Uterus (tissue), 3 donors: ENCODE measurements at regions not wholly inside any gene's neighbourhood (a gene's known extent, or its start where the extent isn't known, plus 50 kb on each side); places are given as distances from the start of the nearest gene placed in this dataset.

Experiments
- DNase-seq, 2 donors: peaks; one replicate each; pipeline ENCODE4 v3.0.0-alpha.2; 2019 to 2020
- H3K27ac ChIP-seq, 2 donors: fragments of 200-600 bp; sonication (generic); 1 replicate in 1 of 2; 2 replicates in 1 of 2; pipeline ENCODE4 v1.5.1; 2016 to 2018
- H3K27me3 ChIP-seq, 2 donors: fragments of 200-600 bp; sonication (generic); one replicate each; pipeline ENCODE4 v1.5.1; 2018 to 2019; ENCODE audit warnings: control low read depth in 1 of 2
- H3K36me3 ChIP-seq, 2 donors: fragments of 200-600 bp; sonication (generic); one replicate each; pipeline ENCODE4 v1.5.1; 2019; ENCODE audit warnings: control low read depth in 1 of 2
- H3K4me1 ChIP-seq, 2 donors: fragments of 200-600 bp; sonication (generic); one replicate each; pipeline ENCODE4 v1.5.1; 2018 to 2019; ENCODE audit warnings: control low read depth in 1 of 2
- H3K4me3 ChIP-seq, 2 donors: fragments of 200-600 bp; sonication (generic); 1 replicate in 1 of 2; 2 replicates in 1 of 2; pipeline ENCODE4 v1.5.1; 2018 to 2019; ENCODE audit warnings: mild to moderate bottlenecking in 1 of 2
- H3K9me3 ChIP-seq, 2 donors: fragments of 200-600 bp; sonication (generic); one replicate each; pipeline ENCODE4 v1.5.1; 2019; ENCODE audit warnings: control low read depth in 1 of 2
- CTCF ChIP-seq, 4 experiments: fragments of 200-600 bp in 2 of 4; fragments of 450-650 bp in 2 of 4; sonication (generic) in 2 of 4; IDR thresholded peaks; one replicate each; pipeline ENCODE4 v1.5.1; 2016 to 2019; ENCODE audit warnings: antibody characterized with exemption in 4 of 4, mild to moderate bottlenecking in 2 of 4, moderate library complexity in 1 of 4
- POLR2A ChIP-seq, 2 donors: fragments of 450-650 bp; IDR thresholded peaks; one replicate each; pipeline ENCODE4 v1.6.1; 2016; ENCODE audit warnings: antibody characterized with exemption in 2 of 2, mild to moderate bottlenecking in 1 of 2, moderate library complexity in 1 of 2
- intact Hi-C: fragments of 100-400 bp; cut with DNase I; formaldehyde crosslinking; loops from one replicate; pipeline ENCODE4 v1.15.1; 2023; ENCODE audit warnings: low total_unique reads
- donor health status: DM: yes; HTN: yes; CAD: no.

GRCh38 chr10:24009115-24009514, 199.8 kb upstream of the KIAA1217 start:
- Histone ChIP-seq H3K27me3 (no peaks in the 10 kb centered on the region), H3K27ac (no peak overlapping the region), H3K9me3 (no peaks in the 10 kb centered on the region), H3K4me3 (no peak overlapping the region), H3K4me1 (no peaks in the 10 kb centered on the region), H3K36me3 (no peaks in the 10 kb centered on the region)
- intact Hi-C loops = no loop called here
- TF ChIP-seq CTCF (IDR thresholded peaks at IDR 0.05) (no peak), POLR2A (IDR thresholded peaks at IDR 0.05) (no peak)
- DNase-seq = no peak

- Histone ChIP-seq H3K27me3 (no peaks in the 10 kb centered on the region), H3K36me3 (no peaks in the 10 kb centered on the region), H3K27ac (no peak overlapping the region), H3K9me3 (no peaks in the 10 kb centered on the region), H3K4me3 (no peak overlapping the region), H3K4me1 (no peaks in the 10 kb centered on the region)
- TF ChIP-seq CTCF (IDR thresholded peaks at IDR 0.05) (no peak), POLR2A (IDR thresholded peaks at IDR 0.05) (no peak)
- DNase-seq = no peak
- intact Hi-C loops = no loop called here
These were observed 199.2 kb upstream of the KIAA1217 start for GRCh38 chr10:24009736-24010135.

DNA sequence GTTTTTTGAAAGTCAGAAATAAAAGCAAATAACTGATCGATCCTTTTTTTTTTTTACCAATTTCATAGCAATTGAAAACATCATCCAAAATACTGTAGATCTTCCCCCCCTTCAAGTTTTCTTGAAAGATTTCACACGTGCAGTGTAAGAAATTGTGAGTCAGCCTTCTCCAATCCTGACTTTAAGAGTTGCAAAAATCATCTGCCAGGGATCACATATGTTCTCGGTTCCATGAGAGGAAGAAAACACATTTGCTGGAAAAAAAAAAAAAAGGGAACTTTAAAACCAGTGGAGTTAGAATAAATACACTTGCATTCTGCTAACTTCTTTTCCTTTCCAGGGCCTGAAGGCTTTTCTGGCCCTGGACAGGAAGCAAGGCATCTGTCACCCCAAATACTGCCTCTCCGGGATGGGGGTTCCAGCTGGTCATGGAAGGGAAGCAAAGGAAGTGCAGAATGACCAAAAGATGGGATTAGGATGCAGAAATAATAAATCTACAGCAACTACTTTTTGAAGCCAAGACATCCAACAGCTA, 198.4 kb upstream of the KIAA1217 start:
- Histone ChIP-seq H3K27ac (no peak overlapping the region), H3K4me3 (no peak overlapping the region), H3K9me3 (no peaks in the 10 kb centered on the region), H3K4me1 (no peaks in the 10 kb centered on the region), H3K36me3 (no peaks in the 10 kb centered on the region), H3K27me3 (no peaks in the 10 kb centered on the region)
- no peak for DNase-seq
- TF ChIP-seq CTCF (IDR thresholded peaks at IDR 0.05) (no peak), POLR2A (IDR thresholded peaks at IDR 0.05) (no peak)
- intact Hi-C loops = no loop called here

DNA sequence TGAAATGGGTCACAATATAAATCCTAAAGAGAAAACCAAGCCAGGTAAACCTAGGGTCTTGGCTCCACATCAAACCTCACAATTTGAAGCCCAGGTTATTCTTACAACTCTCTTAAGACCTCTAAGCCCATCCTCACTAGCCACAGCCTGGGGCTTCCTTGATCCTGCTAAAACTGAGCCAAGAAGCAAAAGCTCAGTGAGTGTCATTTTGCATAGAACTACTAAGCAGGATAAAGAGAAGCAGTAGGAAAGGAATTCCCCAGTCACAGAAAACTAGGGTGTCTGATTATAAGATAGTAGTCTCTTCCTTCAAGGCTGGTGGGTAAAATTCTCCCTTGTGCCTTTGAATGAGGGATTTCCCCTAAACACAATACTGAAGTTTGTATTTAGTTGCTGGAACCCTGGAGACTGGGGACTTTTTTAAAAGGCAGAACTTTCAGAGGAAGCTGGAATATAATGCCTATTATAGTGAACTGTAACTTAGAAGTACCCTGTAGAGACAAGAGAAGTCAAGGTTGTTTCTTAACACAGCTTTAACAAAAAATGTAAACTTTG, 196.6 kb upstream of the KIAA1217 start:
- intact Hi-C loops = no loop called here
- DNase-seq = no peak
- TF ChIP-seq POLR2A (IDR thresholded peaks at IDR 0.05) (no peak), CTCF (IDR thresholded peaks at IDR 0.05) (no peak)
- Histone ChIP-seq H3K27me3 (no peaks in the 10 kb centered on the region), H3K36me3 (no peaks in the 10 kb centered on the region), H3K9me3 (no peaks in the 10 kb centered on the region), H3K27ac (no peak overlapping the region), H3K4me1 (no peaks in the 10 kb centered on the region), H3K4me3 (no peak overlapping the region)

DNA sequence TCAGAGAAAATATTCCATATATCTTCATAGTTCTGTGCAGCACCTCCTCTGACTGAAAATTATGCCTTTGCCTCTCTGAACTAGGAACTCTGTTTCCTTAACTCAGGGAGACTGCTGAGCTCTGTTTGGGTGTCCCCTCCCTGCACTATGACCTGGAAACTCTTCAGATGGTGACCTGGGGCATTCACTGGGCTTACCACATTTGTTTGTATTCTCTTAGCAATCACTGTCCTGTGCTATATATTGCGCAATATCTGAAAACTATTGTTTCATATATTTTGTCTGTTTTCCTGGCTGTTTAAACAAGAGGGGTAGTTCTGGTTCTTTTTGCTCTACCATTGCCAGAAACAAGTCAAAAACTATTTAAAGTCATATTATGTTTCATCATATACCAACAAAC, 181.8 kb upstream of the KIAA1217 start:
- no peak overlapping the region for H3K4me3 ChIP-seq
- no peak overlapping the region for H3K27ac ChIP-seq
- no peaks in the 10 kb centered on the region for H3K9me3 ChIP-seq
- intact Hi-C loops = no loop called here
- no peak for DNase-seq
- TF ChIP-seq POLR2A (IDR thresholded peaks at IDR 0.05) = no peak
- no peak for TF ChIP-seq CTCF (IDR thresholded peaks at IDR 0.05)
- H3K36me3 ChIP-seq = no peaks in the 10 kb centered on the region
- no peaks in the 10 kb centered on the region for H3K27me3 ChIP-seq
- no peaks in the 10 kb centered on the region for H3K4me1 ChIP-seq
